Esophagus muscularis mucosa (tissue), 4 donors: ENCODE measurements at regions not wholly inside any gene's neighbourhood (a gene's known extent, or its start where the extent isn't known, plus 50 kb on each side); places are given as distances from the start of the nearest gene placed in this dataset.

Experiments used
- EP300 ChIP-seq: sonication (generic); formaldehyde crosslinking; IDR thresholded peaks from one replicate; pipeline ENCODE4 v1.6.1; 2017; ENCODE audit warnings: antibody characterized with exemption
- POLR2A ChIP-seq: fragments of 450-650 bp; IDR thresholded peaks from one replicate; pipeline ENCODE4 v1.6.1; 2017; ENCODE audit warnings: antibody characterized with exemption, moderate library complexity, mild to moderate bottlenecking, low read depth
- TF ChIP-seq, protein P1 (sequence below), 3 experiments: fragments of 200-600 bp in 2 of 3; fragments of 450-650 bp in 1 of 3; sonication (generic) in 2 of 3; IDR thresholded peaks; one replicate each; pipeline ENCODE4 v1.5.1; 2017 to 2019; ENCODE audit warnings: antibody characterized with exemption in 3 of 3, mild to moderate bottlenecking in 2 of 3, moderate library complexity in 1 of 3

DNA sequence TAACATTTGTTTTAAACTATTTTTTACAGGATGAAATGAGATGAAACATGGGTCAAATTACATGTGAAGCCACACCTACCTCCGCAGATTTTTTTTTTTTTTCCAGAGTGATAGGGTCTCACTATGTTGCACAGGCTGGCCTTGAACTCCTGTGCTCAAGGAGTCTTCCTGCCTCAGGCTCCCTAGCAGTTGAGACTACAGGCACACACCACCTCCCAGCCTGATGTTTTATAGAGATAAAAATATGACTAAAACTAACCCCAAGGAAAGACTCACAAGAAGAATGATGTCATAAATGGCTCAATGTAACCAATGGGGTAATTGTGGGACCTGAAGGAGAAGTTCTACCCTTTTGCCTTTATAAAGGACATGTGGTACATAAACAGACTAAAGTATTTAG is 52.3 kb upstream of the SOX6 start:
- TF ChIP-seq, protein P1, sequence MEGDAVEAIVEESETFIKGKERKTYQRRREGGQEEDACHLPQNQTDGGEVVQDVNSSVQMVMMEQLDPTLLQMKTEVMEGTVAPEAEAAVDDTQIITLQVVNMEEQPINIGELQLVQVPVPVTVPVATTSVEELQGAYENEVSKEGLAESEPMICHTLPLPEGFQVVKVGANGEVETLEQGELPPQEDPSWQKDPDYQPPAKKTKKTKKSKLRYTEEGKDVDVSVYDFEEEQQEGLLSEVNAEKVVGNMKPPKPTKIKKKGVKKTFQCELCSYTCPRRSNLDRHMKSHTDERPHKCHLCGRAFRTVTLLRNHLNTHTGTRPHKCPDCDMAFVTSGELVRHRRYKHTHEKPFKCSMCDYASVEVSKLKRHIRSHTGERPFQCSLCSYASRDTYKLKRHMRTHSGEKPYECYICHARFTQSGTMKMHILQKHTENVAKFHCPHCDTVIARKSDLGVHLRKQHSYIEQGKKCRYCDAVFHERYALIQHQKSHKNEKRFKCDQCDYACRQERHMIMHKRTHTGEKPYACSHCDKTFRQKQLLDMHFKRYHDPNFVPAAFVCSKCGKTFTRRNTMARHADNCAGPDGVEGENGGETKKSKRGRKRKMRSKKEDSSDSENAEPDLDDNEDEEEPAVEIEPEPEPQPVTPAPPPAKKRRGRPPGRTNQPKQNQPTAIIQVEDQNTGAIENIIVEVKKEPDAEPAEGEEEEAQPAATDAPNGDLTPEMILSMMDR (IDR thresholded peaks at IDR 0.05): no peak
- no peak for TF ChIP-seq POLR2A
- TF ChIP-seq EP300: no peak
